ENCODE measurements at regions not wholly inside any gene's neighbourhood (a gene's known extent, or its start where the extent isn't known, plus 50 kb on each side); places are given as distances from the start of the nearest gene placed in this dataset.

DNA sequence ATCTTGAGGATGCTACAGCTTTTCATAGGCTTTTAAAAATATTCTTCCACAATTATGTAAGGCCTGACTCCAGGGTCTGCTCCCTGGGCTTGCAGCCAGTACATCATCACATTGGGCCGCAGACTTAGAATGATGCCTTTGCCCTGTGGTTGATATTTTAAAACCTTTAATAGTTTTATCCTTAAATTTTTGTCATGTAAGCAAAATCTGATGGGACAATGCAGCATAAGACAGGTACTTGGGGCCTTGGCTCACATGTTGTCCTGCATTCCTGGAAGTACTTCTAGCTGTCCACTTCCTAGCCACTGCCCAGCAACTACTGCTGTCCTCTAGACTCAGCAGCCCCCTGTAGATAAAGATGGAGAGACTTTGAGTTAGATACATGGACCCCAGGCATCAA, 197.3 kb upstream of the SLITRK3 start:
- H3K9ac ChIP-seq (ENCODE audit: low read length): no peak overlapping the region
- no peaks in the 10 kb centered on the region for H3K79me2 ChIP-seq (ENCODE audit: low read length)
- no peak for DNase-seq
- H3K4me3 ChIP-seq (ENCODE audit: low read length): no peak overlapping the region
- H3K4me1 ChIP-seq (ENCODE audit: low read length): no peaks in the 10 kb centered on the region
- no peaks in the 10 kb centered on the region for H3K36me3 ChIP-seq (replicated peaks; ENCODE audit: insufficient read depth, low read length)
- H3K27me3 ChIP-seq (replicated peaks; ENCODE audit: insufficient read depth, low read length): no peaks in the 10 kb centered on the region
- no peak overlapping the region for H2AFZ ChIP-seq (ENCODE audit: low read length)
- H3K27ac ChIP-seq (ENCODE audit: low read length): no peak overlapping the region
- no peak overlapping the region for H3K4me2 ChIP-seq (ENCODE audit: low read depth, low read length)
- H3K9me3 ChIP-seq (replicated peaks; ENCODE audit: insufficient read depth, low read length): no peaks in the 10 kb centered on the region
- TF ChIP-seq EZH2 (optimal IDR thresholded peaks at IDR 0.05; ENCODE audit: low read depth, low read length) (no peak), EZH2phosphoT487 (IDR thresholded peaks at IDR 0.05; ENCODE audit: low read length) (no peak)
- TF ChIP-seq, protein P1, sequence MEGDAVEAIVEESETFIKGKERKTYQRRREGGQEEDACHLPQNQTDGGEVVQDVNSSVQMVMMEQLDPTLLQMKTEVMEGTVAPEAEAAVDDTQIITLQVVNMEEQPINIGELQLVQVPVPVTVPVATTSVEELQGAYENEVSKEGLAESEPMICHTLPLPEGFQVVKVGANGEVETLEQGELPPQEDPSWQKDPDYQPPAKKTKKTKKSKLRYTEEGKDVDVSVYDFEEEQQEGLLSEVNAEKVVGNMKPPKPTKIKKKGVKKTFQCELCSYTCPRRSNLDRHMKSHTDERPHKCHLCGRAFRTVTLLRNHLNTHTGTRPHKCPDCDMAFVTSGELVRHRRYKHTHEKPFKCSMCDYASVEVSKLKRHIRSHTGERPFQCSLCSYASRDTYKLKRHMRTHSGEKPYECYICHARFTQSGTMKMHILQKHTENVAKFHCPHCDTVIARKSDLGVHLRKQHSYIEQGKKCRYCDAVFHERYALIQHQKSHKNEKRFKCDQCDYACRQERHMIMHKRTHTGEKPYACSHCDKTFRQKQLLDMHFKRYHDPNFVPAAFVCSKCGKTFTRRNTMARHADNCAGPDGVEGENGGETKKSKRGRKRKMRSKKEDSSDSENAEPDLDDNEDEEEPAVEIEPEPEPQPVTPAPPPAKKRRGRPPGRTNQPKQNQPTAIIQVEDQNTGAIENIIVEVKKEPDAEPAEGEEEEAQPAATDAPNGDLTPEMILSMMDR (IDR thresholded peaks at IDR 0.05; ENCODE audit: low read length): no peak
- no peaks in the 10 kb centered on the region for H3F3A ChIP-seq (ENCODE audit: insufficient read depth, low read length)
- no peaks in the 10 kb centered on the region for H4K20me1 ChIP-seq (ENCODE audit: insufficient read depth, low read length)
- no peaks in the 10 kb centered on the region for H3K9me2 ChIP-seq (replicated peaks; ENCODE audit: insufficient read depth, low read length)

- Histone ChIP-seq H3K9me2 (replicated peaks; ENCODE audit: insufficient read depth, low read length) (no peaks in the 10 kb centered on the region), H4K20me1 (ENCODE audit: insufficient read depth, low read length) (no peaks in the 10 kb centered on the region), H3K27me3 (replicated peaks; ENCODE audit: insufficient read depth, low read length) (no peaks in the 10 kb centered on the region), H3K27ac (ENCODE audit: low read length) (no peak overlapping the region), H3K4me2 (ENCODE audit: low read depth, low read length) (no peak overlapping the region), H3K4me1 (ENCODE audit: low read length) (no peaks in the 10 kb centered on the region), H3K9me3 (replicated peaks; ENCODE audit: insufficient read depth, low read length) (no peaks in the 10 kb centered on the region), H3K79me2 (ENCODE audit: low read length) (no peaks in the 10 kb centered on the region), H3K36me3 (replicated peaks; ENCODE audit: insufficient read depth, low read length) (no peaks in the 10 kb centered on the region), H3F3A (ENCODE audit: insufficient read depth, low read length) (no peaks in the 10 kb centered on the region), H3K4me3 (ENCODE audit: low read length) (no peak overlapping the region), H3K9ac (ENCODE audit: low read length) (no peak overlapping the region), H2AFZ (ENCODE audit: low read length) (no peak overlapping the region)
- no peak for DNase-seq
- TF ChIP-seq, protein P1 (IDR thresholded peaks at IDR 0.05; ENCODE audit: low read length): no peak
- TF ChIP-seq EZH2 (optimal IDR thresholded peaks at IDR 0.05; ENCODE audit: low read depth, low read length) (no peak), EZH2phosphoT487 (IDR thresholded peaks at IDR 0.05; ENCODE audit: low read length) (no peak)
Measured at GRCh38 chr3:165390166-165390565, 194.0 kb upstream of the SLITRK3 start.

DNA sequence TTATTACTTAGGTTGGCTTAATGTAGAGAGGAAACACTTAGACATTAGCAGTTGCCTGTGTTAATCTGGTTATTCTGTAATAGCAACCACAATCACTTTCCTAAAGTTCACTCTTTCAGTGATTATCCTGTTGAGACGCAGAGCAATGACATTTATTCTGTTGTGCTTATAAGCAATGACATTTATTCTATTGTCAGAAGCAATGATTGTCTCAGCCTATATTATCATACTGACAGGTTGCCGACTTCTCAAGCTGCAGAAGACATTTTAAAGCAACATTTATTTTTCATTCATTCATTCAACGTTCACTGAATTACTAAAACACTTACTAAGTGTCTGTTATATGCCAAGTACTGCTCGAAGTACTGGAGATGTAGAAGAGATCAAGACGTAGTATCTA, 193.5 kb upstream of the SLITRK3 start:
- Histone ChIP-seq H3K4me3 (ENCODE audit: low read length) (no peak overlapping the region), H3K9ac (ENCODE audit: low read length) (no peak overlapping the region), H2AFZ (ENCODE audit: low read length) (no peak overlapping the region), H3K36me3 (replicated peaks; ENCODE audit: insufficient read depth, low read length) (no peaks in the 10 kb centered on the region), H3K27ac (ENCODE audit: low read length) (no peak overlapping the region), H3K4me2 (ENCODE audit: low read depth, low read length) (no peak overlapping the region), H3K79me2 (ENCODE audit: low read length) (no peaks in the 10 kb centered on the region), H3K27me3 (replicated peaks; ENCODE audit: insufficient read depth, low read length) (no peaks in the 10 kb centered on the region), H3F3A (ENCODE audit: insufficient read depth, low read length) (no peaks in the 10 kb centered on the region), H3K9me2 (replicated peaks; ENCODE audit: insufficient read depth, low read length) (no peaks in the 10 kb centered on the region), H3K9me3 (replicated peaks; ENCODE audit: insufficient read depth, low read length) (no peaks in the 10 kb centered on the region), H4K20me1 (ENCODE audit: insufficient read depth, low read length) (no peaks in the 10 kb centered on the region), H3K4me1 (ENCODE audit: low read length) (no peaks in the 10 kb centered on the region)
- TF ChIP-seq, protein P1 (IDR thresholded peaks at IDR 0.05; ENCODE audit: low read length): no peak
- TF ChIP-seq EZH2phosphoT487 (IDR thresholded peaks at IDR 0.05; ENCODE audit: low read length) (no peak), EZH2 (optimal IDR thresholded peaks at IDR 0.05; ENCODE audit: low read depth, low read length) (no peak)
- no peak for DNase-seq

All from MM.1S (cell line).